ENCODE measurements at regions not wholly inside any gene's neighbourhood (a gene's known extent, or its start where the extent isn't known, plus 50 kb on each side); places are given as distances from the start of the nearest gene placed in this dataset.
"Not testable (repeated sequence)": the region's sequence is repeated elsewhere in the genome, so short reads cannot be mapped to it uniquely, and the experiment has no call there.

DNA sequence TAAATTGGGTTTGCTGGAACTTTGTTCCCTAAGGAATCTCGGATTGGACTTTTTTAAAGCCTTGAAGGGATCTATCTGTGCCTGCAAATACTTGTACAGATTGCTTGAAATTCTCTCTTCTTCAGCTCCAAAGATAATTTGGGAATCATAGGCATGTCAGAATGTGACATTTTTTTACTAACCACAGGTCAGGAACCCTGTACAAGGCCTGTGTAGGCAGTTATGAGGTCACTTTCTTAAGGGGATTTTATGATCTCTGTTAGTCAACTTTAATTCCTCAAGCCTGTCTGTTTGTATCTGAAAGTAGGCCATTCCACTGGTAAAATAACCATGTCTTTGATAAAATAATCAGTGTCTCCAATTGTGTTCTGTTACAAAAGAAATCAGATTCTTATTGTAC is 369.9 kb upstream of the NPAP1 start:
- not testable (repeated sequence) for TF ChIP-seq CREB1 (CRISPR knock-in tag; IDR thresholded peaks at IDR 0.05); ESRRA (CRISPR knock-in tag; IDR thresholded peaks at IDR 0.05; ENCODE audit: borderline replicate concordance); TCF7 (CRISPR knock-in tag; IDR thresholded peaks at IDR 0.05; ENCODE audit: low read depth)
- TF ChIP-seq, protein P1, sequence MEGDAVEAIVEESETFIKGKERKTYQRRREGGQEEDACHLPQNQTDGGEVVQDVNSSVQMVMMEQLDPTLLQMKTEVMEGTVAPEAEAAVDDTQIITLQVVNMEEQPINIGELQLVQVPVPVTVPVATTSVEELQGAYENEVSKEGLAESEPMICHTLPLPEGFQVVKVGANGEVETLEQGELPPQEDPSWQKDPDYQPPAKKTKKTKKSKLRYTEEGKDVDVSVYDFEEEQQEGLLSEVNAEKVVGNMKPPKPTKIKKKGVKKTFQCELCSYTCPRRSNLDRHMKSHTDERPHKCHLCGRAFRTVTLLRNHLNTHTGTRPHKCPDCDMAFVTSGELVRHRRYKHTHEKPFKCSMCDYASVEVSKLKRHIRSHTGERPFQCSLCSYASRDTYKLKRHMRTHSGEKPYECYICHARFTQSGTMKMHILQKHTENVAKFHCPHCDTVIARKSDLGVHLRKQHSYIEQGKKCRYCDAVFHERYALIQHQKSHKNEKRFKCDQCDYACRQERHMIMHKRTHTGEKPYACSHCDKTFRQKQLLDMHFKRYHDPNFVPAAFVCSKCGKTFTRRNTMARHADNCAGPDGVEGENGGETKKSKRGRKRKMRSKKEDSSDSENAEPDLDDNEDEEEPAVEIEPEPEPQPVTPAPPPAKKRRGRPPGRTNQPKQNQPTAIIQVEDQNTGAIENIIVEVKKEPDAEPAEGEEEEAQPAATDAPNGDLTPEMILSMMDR (IDR thresholded peaks at IDR 0.05) = not testable (repeated sequence)
- TF ChIP-seq, protein P2, sequence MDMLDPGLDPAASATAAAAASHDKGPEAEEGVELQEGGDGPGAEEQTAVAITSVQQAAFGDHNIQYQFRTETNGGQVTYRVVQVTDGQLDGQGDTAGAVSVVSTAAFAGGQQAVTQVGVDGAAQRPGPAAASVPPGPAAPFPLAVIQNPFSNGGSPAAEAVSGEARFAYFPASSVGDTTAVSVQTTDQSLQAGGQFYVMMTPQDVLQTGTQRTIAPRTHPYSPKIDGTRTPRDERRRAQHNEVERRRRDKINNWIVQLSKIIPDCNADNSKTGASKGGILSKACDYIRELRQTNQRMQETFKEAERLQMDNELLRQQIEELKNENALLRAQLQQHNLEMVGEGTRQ (CRISPR knock-in tag; IDR thresholded peaks at IDR 0.05) = not testable (repeated sequence)
- TF ChIP-seq, protein P3, sequence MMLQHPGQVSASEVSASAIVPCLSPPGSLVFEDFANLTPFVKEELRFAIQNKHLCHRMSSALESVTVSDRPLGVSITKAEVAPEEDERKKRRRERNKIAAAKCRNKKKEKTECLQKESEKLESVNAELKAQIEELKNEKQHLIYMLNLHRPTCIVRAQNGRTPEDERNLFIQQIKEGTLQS (CRISPR knock-in tag; conservative IDR thresholded peaks at IDR 0.05) = not testable (repeated sequence)
- TF ChIP-seq, protein P4, sequence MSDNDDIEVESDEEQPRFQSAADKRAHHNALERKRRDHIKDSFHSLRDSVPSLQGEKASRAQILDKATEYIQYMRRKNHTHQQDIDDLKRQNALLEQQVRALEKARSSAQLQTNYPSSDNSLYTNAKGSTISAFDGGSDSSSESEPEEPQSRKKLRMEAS (CRISPR knock-in tag; IDR thresholded peaks at IDR 0.05) = not testable (repeated sequence)
